GM18951 (cell line): ENCODE measurements at regions not wholly inside any gene's neighbourhood (a gene's known extent, or its start where the extent isn't known, plus 50 kb on each side); places are given as distances from the start of the nearest gene placed in this dataset.

ENCODE experiments used
- POLR2A ChIP-seq: IDR thresholded peaks from 4 replicates; pipeline ENCODE4 v1.6.1; 2011; ENCODE audit warnings: mild to moderate bottlenecking; ENCODE audit not compliant: insufficient read length, insufficient read depth; ENCODE audit errors: extremely low read depth
- in situ Hi-C: fragments of 300-500 bp; cut with MboI; formaldehyde crosslinking; loops from one replicate; pipeline ENCODE4 v1.12.0; 2022; ENCODE audit warnings: low sequenced_read_pairs, mixed read lengths, inconsistent platforms; ENCODE audit not compliant: unreplicated experiment

GRCh38 chr19:31402529-31403316 is 53.5 kb upstream of the TSHZ3 start:
- in situ Hi-C loops: no loop called here
- TF ChIP-seq POLR2A: no peak

- in situ Hi-C loops: no loop called here
- no peak for TF ChIP-seq POLR2A
These were observed 56.9 kb upstream of the TSHZ3 start for GRCh38 chr19:31406106-31406505.

- in situ Hi-C loops: no loop called here
- TF ChIP-seq POLR2A: no peak
These were observed 59.4 kb upstream of the TSHZ3 start for GRCh38 chr19:31408460-31409124.

- in situ Hi-C loops: no loop called here
- TF ChIP-seq POLR2A: no peak
These were observed 64.1 kb upstream of the TSHZ3 start for GRCh38 chr19:31413353-31413752.

- in situ Hi-C loops: no loop called here
These were observed 66.1 kb upstream of the TSHZ3 start for GRCh38 chr19:31415322-31415721.

GRCh38 chr19:31416548-31416947 is 67.3 kb upstream of the TSHZ3 start:
- no peak for TF ChIP-seq POLR2A
- in situ Hi-C loops: no loop called here

More at GRCh38 chr19:31415322-31415721, 66.1 kb upstream of the TSHZ3 start:
- TF ChIP-seq POLR2A: no peak

- in situ Hi-C loops: no loop called here
- no peak for TF ChIP-seq POLR2A
These were observed 68.8 kb upstream of the TSHZ3 start for GRCh38 chr19:31418055-31418454.

- in situ Hi-C loops: no loop called here
- no peak for TF ChIP-seq POLR2A
These were observed 69.6 kb upstream of the TSHZ3 start for GRCh38 chr19:31418692-31419430.

- in situ Hi-C loops: no loop called here
- no peak for TF ChIP-seq POLR2A
These were observed 70.7 kb upstream of the TSHZ3 start for GRCh38 chr19:31419871-31420445.

- in situ Hi-C loops: no loop called here
- TF ChIP-seq POLR2A: no peak
These were observed 71.8 kb upstream of the TSHZ3 start for GRCh38 chr19:31421082-31421481.

GRCh38 chr19:31421856-31422255 is 72.6 kb upstream of the TSHZ3 start:
- in situ Hi-C loops: no loop called here
- no peak for TF ChIP-seq POLR2A

- in situ Hi-C loops: no loop called here
These were observed 74.7 kb upstream of the TSHZ3 start for GRCh38 chr19:31423896-31424295.

More at GRCh38 chr19:31423896-31424295, 74.7 kb upstream of the TSHZ3 start:
- TF ChIP-seq POLR2A: no peak
